SK-N-MC (cell line): ENCODE measurements at regions not wholly inside any gene's neighbourhood (a gene's known extent, or its start where the extent isn't known, plus 50 kb on each side); places are given as distances from the start of the nearest gene placed in this dataset.

ENCODE experiments used
- EZH2 ChIP-seq: fragments of 200-600 bp; sonication (generic); IDR thresholded peaks from one replicate; pipeline ENCODE4 v1.6.1; 2017; ENCODE audit warnings: antibody characterized with exemption
- FOXP2 ChIP-seq: optimal IDR thresholded peaks from 2 replicates; pipeline ENCODE3; 2011; ENCODE audit warnings: mild to moderate bottlenecking, moderate library complexity; ENCODE audit not compliant: insufficient read depth; ENCODE audit errors: extremely low read length, control extremely low read depth
- POLR2AphosphoS5 ChIP-seq: IDR thresholded peaks from 2 replicates; pipeline ENCODE4 v1.6.1; 2012; ENCODE audit warnings: mild to moderate bottlenecking, low read depth, low read length, borderline replicate concordance

- no peak for TF ChIP-seq POLR2AphosphoS5
- TF ChIP-seq FOXP2: no peak
- no peak for TF ChIP-seq EZH2
Observed at GRCh38 chr7:156440456-156440855, 200.1 kb upstream of the RNF32 start.
